NT2/D1 (cell line): ENCODE measurements at regions not wholly inside any gene's neighbourhood (a gene's known extent, or its start where the extent isn't known, plus 50 kb on each side); places are given as distances from the start of the nearest gene placed in this dataset.

ENCODE experiments used
- DNase-seq: peaks from one replicate; pipeline ENCODE4 v3.0.0-alpha.2; 2011; ENCODE audit warnings: low read depth, low spot score
- H3K27me3 ChIP-seq: 2 replicates; pipeline ENCODE4 v1.6.0; 2011; ENCODE audit warnings: mild to moderate bottlenecking; ENCODE audit not compliant: insufficient read length, insufficient read depth
- H3K36me3 ChIP-seq: 2 replicates; pipeline ENCODE4 v1.6.1; 2011; ENCODE audit warnings: mild to moderate bottlenecking, low read length, mixed read lengths; ENCODE audit not compliant: insufficient read depth, insufficient read length
- H3K4me1 ChIP-seq: 2 replicates; pipeline ENCODE4 v1.5.1; 2011; ENCODE audit not compliant: insufficient read depth, insufficient read length
- H3K4me3 ChIP-seq: 2 replicates; pipeline ENCODE4 v1.5.1; 2011; ENCODE audit warnings: low read depth; ENCODE audit not compliant: insufficient read length
- H3K9ac ChIP-seq: 2 replicates; pipeline ENCODE4 v1.6.0; 2011; ENCODE audit warnings: low read depth; ENCODE audit not compliant: insufficient read length
- H3K9me3 ChIP-seq: 2 replicates; pipeline ENCODE4 v1.5.1; 2011; ENCODE audit warnings: mild to moderate bottlenecking, low read length; ENCODE audit not compliant: insufficient read depth
- SUZ12 ChIP-seq: IDR thresholded peaks from 2 replicates; pipeline ENCODE4 v1.6.1; 2011; ENCODE audit not compliant: insufficient read length, insufficient read depth; ENCODE audit errors: extremely low read depth
- YY1 ChIP-seq: IDR thresholded peaks from 2 replicates; pipeline ENCODE4 v1.6.1; 2011; ENCODE audit not compliant: insufficient read length, insufficient read depth
- ZNF274 ChIP-seq: IDR thresholded peaks from 2 replicates; pipeline ENCODE4 v1.6.1; 2011; ENCODE audit warnings: mild to moderate bottlenecking, low read depth, low read length

DNA sequence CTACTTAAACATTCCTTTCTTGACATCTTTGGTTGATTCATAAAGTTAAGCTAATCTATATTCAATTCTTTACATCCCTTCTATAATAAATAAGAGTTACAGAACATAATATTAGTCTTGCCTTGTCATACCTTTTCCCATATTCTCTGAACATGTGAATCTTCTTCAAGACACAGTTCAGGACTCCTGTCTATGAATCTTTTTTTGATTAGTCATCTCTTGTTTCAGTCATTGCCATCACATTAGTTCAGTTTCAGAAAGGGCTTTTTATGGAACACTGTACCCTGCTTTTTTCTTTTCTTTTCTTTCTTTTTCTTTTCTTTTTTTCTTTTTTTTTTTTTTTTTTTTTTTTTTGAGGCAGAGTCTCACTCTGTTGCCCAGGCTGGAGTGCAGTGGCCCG, 181.2 kb downstream of the UBE2E3 start:
- no peak overlapping the region for H3K9ac ChIP-seq
- TF ChIP-seq YY1: no peak
- no peak for TF ChIP-seq ZNF274
- no peak for TF ChIP-seq SUZ12
- H3K4me3 ChIP-seq: no peak overlapping the region
- peaks cover 14% of the 10 kb centered on the region for H3K9me3 ChIP-seq
- H3K4me1 ChIP-seq: no peaks in the 10 kb centered on the region
- no peaks in the 10 kb centered on the region for H3K27me3 ChIP-seq
- H3K36me3 ChIP-seq: no peaks in the 10 kb centered on the region
- no peak for DNase-seq

DNA sequence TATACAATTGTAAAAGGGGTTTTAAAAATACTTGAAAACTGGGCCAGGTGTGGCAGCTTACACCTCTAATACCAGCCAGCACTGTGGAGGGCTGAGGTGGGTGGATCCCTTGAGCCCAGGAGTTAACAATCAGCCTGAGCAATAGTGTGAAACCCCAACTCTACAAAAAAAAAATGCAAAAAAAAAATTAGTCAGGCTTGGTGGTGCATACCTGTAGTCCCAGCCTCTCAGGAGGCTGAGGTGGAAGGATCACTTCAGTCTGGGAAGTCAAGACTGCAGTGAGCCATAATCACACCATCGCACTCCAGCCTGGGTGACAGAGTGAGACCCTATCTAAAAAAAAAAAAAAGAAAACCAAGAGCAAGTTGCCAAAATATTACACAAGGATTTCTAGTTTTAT, 182.7 kb downstream of the UBE2E3 start:
- TF ChIP-seq ZNF274 (no peak), SUZ12 (no peak), YY1 (no peak)
- no peaks in the 10 kb centered on the region for H3K4me1 ChIP-seq
- H3K9me3 ChIP-seq: peaks cover 24% of the 10 kb centered on the region; the same call in 1 of the 2 replicates
- no peak overlapping the region for H3K9ac ChIP-seq
- DNase-seq: no peak
- no peaks in the 10 kb centered on the region for H3K27me3 ChIP-seq
- H3K36me3 ChIP-seq: no peaks in the 10 kb centered on the region
- H3K4me3 ChIP-seq: no peak overlapping the region

DNA sequence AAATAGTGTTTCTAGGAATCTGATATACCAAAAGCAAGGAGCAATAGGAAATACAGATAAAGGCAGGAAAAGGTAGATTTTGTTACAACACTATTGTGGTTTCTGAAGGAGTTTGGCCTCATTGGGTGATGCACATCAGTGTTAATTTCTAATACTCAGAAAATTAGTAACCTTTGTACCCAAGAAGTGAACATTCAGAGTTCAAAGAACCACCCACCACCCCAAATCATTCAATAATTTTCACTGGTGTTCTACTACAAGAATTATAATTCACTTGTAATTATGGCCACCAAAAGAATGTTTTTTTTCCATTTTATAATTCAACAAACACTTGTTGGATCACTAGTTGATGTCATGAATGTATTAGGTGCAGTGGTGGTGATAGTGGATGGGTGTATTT, 183.3 kb downstream of the UBE2E3 start:
- no peak for DNase-seq
- TF ChIP-seq ZNF274 (no peak), SUZ12 (no peak), YY1 (no peak)
- no peaks in the 10 kb centered on the region for H3K27me3 ChIP-seq
- H3K4me3 ChIP-seq: no peak overlapping the region
- peaks cover 26% of the 10 kb centered on the region; the same call in 1 of the 2 replicates for H3K9me3 ChIP-seq
- H3K36me3 ChIP-seq: no peaks in the 10 kb centered on the region
- H3K4me1 ChIP-seq: no peaks in the 10 kb centered on the region
- no peak overlapping the region for H3K9ac ChIP-seq

DNA sequence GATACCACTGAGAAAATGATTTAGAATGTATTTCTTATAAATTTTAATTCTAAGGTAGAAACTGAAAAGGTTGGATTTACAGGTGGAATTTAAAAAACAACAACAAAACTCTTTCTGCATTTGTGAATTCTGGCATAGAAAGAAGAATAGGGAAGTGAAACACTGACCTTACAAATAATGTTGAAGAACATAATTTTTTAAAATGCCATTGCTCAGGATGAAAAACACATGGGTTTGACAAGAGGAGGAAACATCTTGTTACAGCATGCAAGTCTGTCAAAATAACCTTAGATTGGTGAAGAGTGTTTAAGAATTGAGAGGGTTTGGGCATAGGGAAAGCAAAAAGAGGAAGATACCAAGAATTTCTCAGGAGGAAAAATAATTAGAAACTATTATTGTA, 184.3 kb downstream of the UBE2E3 start:
- H3K4me1 ChIP-seq: no peaks in the 10 kb centered on the region
- H3K36me3 ChIP-seq: no peaks in the 10 kb centered on the region
- no peak for DNase-seq
- no peak overlapping the region for H3K9ac ChIP-seq
- H3K9me3 ChIP-seq: peaks cover 26% of the 10 kb centered on the region; the same call in 1 of the 2 replicates
- TF ChIP-seq YY1 (no peak), SUZ12 (no peak), ZNF274 (no peak)
- no peaks in the 10 kb centered on the region for H3K27me3 ChIP-seq
- H3K4me3 ChIP-seq: no peak overlapping the region

DNA sequence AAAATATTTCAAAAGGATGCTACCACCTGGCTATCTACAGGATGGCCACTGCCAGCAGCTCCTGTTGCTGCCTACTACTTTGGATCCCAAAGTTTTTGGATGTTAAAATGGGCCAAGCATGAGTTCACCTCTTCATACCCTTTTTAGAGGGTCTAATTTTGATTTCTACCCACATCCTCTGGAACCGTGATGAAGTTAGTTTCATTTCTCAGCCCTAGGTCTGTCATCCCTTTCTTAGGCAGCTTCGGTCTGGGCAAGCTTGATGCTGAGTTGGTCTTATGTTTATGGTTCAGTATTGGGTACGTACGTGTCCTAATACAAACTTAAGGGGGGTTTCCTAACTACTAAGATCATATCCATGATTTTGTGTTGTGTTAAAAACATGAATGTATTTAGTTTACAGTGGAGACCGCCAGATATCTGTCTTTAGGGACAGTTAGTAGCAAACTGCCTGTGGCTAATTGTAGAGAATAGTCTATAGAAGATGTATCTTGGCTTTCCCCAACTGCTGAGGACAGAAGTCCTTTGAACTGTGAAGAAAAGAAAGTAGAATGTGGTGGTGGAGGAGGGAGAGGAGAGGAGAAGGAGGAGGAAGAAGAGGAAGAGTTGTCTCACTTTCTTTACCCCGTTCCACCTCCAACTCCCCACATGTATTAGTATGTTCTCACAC, 184.9 kb downstream of the UBE2E3 start:
- H3K4me3 ChIP-seq: no peak overlapping the region
- TF ChIP-seq YY1: no peak
- H3K27me3 ChIP-seq: no peaks in the 10 kb centered on the region
- DNase-seq: no peak
- H3K4me1 ChIP-seq: no peaks in the 10 kb centered on the region
- no peaks in the 10 kb centered on the region for H3K36me3 ChIP-seq
- no peak overlapping the region for H3K9ac ChIP-seq
- H3K9me3 ChIP-seq: peaks cover 26% of the 10 kb centered on the region; the same call in 1 of the 2 replicates

DNA sequence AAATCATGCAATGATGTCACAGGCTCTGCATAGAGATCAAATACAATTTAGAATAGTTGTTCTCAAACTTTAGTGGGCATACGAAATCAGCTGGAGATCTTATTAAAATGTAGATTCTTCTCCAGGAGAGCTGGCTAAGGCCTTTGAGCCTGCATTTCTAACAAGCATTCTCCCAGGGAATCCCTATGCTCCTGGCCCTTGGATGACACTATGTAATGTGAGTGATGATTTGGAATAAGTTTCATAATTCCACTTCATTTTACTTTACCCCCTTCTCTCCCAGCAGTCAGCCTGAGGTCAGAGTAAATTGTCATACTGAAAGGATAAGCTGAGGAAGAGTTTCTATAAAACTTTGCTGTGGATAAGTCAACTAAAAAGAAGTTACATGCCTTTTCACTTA, 189.1 kb downstream of the UBE2E3 start:
- no peak overlapping the region for H3K9ac ChIP-seq
- no peak overlapping the region for H3K4me3 ChIP-seq
- no peak for DNase-seq
- H3K36me3 ChIP-seq: no peaks in the 10 kb centered on the region
- peaks cover 26% of the 10 kb centered on the region; the same call in 1 of the 2 replicates for H3K9me3 ChIP-seq
- no peak for TF ChIP-seq ZNF274
- no peak for TF ChIP-seq SUZ12
- TF ChIP-seq YY1: no peak
- no peaks in the 10 kb centered on the region for H3K4me1 ChIP-seq
- H3K27me3 ChIP-seq: no peaks in the 10 kb centered on the region

DNA sequence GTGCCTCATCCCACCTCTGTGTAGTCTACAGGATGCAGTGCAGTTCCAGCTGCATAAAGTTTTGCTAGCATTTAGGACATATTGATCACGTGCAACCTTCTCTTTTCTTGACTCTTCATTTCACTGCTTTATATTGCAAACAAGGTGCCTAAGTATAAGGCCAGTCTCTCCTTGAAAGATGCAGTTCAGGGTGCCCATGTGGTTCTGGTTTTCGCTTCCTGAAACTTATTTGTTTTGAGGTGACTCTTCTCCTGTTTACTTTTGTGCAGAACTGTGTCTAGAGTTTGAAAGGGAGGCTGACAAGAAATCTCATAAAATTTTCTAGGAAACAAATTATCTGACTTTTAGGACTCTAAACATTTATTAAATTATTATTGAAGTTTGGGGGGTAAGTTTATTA, 189.9 kb downstream of the UBE2E3 start:
- TF ChIP-seq SUZ12: no peak
- TF ChIP-seq ZNF274: no peak
- no peak for TF ChIP-seq YY1
- no peak overlapping the region for H3K4me3 ChIP-seq
- peaks cover 26% of the 10 kb centered on the region; the same call in 1 of the 2 replicates for H3K9me3 ChIP-seq
- H3K4me1 ChIP-seq: no peaks in the 10 kb centered on the region
- no peak overlapping the region for H3K9ac ChIP-seq
- no peak for DNase-seq
- no peaks in the 10 kb centered on the region for H3K36me3 ChIP-seq
- no peaks in the 10 kb centered on the region for H3K27me3 ChIP-seq
